HG03565 (cell line): ENCODE measurements at regions not wholly inside any gene's neighbourhood (a gene's known extent, or its start where the extent isn't known, plus 50 kb on each side); places are given as distances from the start of the nearest gene placed in this dataset.

ENCODE experiments used
- ATAC-seq: cut with Tn5 transposase; IDR thresholded peaks from one replicate; pipeline ENCODE4 v1.9.1; 2021; ENCODE audit warnings: mild to moderate bottlenecking, moderate library complexity; ENCODE audit not compliant: unreplicated experiment

GRCh38 chr1:186736971-186737685 lies 56.9 kb upstream of the PTGS2 start:
- ATAC-seq: no peak

GRCh38 chr1:186735463-186735862 lies 55.2 kb upstream of the PTGS2 start:
- no peak for ATAC-seq

GRCh38 chr1:186730951-186731729 lies 50.9 kb upstream of the PTGS2 start:
- ATAC-seq: no peak
